ENCODE measurements at regions not wholly inside any gene's neighbourhood (a gene's known extent, or its start where the extent isn't known, plus 50 kb on each side); places are given as distances from the start of the nearest gene placed in this dataset.

DNA sequence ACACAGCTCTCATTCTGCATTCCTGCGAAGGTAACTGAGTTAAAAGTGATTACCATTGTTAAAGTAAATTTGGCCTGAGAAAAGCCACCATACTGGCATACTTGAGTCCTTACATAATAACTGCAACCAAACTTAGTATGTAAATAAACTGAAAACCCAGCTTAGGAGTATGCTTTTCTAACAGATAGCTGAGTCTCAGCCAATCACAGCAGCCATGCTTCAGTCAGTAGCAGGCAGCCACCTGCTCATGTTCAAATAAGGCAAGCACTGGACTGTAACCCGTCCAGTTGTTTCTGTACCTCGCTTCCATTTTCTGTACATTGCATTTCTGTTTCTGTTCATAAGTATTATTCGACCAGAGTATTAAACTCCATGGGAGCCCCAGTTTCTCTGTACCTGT, 58.6 kb downstream of the GCNT4 start:
- TF ChIP-seq ZFP30 (CRISPR knock-in tag; IDR thresholded peaks at IDR 0.05) (no peak), GLIS3 (CRISPR knock-in tag; IDR thresholded peaks at IDR 0.05) (no peak), TCF4 (CRISPR knock-in tag; IDR thresholded peaks at IDR 0.05; ENCODE audit: borderline replicate concordance) (no peak), CSDC2 (CRISPR knock-in tag; IDR thresholded peaks at IDR 0.05) (no peak), ARNTL (CRISPR knock-in tag; IDR thresholded peaks at IDR 0.05; ENCODE audit: borderline replicate concordance, low read depth) (no peak), ZFP3 (CRISPR knock-in tag; IDR thresholded peaks at IDR 0.05) (no peak)
- TF ChIP-seq, protein P1, sequence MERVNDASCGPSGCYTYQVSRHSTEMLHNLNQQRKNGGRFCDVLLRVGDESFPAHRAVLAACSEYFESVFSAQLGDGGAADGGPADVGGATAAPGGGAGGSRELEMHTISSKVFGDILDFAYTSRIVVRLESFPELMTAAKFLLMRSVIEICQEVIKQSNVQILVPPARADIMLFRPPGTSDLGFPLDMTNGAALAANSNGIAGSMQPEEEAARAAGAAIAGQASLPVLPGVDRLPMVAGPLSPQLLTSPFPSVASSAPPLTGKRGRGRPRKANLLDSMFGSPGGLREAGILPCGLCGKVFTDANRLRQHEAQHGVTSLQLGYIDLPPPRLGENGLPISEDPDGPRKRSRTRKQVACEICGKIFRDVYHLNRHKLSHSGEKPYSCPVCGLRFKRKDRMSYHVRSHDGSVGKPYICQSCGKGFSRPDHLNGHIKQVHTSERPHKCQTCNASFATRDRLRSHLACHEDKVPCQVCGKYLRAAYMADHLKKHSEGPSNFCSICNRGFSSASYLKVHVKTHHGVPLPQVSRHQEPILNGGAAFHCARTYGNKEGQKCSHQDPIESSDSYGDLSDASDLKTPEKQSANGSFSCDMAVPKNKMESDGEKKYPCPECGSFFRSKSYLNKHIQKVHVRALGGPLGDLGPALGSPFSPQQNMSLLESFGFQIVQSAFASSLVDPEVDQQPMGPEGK (CRISPR knock-in tag; IDR thresholded peaks at IDR 0.05; ENCODE audit: borderline replicate concordance): no peak

Data from SK-N-SH treated with all-trans-retinoic acid at 6 μM for 48 hours (cell line).